Effector memory CD4-positive, alpha-beta T cell (primary cell): ENCODE measurements at regions not wholly inside any gene's neighbourhood (a gene's known extent, or its start where the extent isn't known, plus 50 kb on each side); places are given as distances from the start of the nearest gene placed in this dataset.

ENCODE experiments used
- DNase-seq, 3 donors: peaks; one replicate each; pipeline ENCODE4 v3.0.0-alpha.2; 2020
- H3K27ac ChIP-seq: 2 replicates; pipeline ENCODE4 v1.7.0; 2013; ENCODE audit warnings: mild to moderate bottlenecking, low read length, moderate library complexity; ENCODE audit not compliant: insufficient read depth, poor library complexity, severe bottlenecking
- H3K27me3 ChIP-seq: replicated peaks from 2 replicates; pipeline ENCODE4 v1.7.0; 2013; ENCODE audit warnings: mild to moderate bottlenecking, low read length; ENCODE audit not compliant: insufficient read depth, control insufficient read depth, poor library complexity, severe bottlenecking
- H3K36me3 ChIP-seq: 2 replicates; pipeline ENCODE4 v1.7.0; 2013; ENCODE audit warnings: mild to moderate bottlenecking, low read length, moderate library complexity; ENCODE audit not compliant: control insufficient read depth, insufficient read depth
- H3K4me1 ChIP-seq: 2 replicates; pipeline ENCODE4 v1.7.0; 2013; ENCODE audit warnings: low read length, mild to moderate bottlenecking; ENCODE audit not compliant: control insufficient read depth, insufficient read depth, poor library complexity, severe bottlenecking
- H3K4me3 ChIP-seq: 2 replicates; pipeline ENCODE4 v1.7.0; 2013; ENCODE audit warnings: low read length, low read depth, mild to moderate bottlenecking; ENCODE audit not compliant: insufficient read depth, poor library complexity, severe bottlenecking
- H3K9me3 ChIP-seq: 2 replicates; pipeline ENCODE4 v1.7.0; 2013; ENCODE audit warnings: mild to moderate bottlenecking, low read length, moderate library complexity; ENCODE audit not compliant: control insufficient read depth

DNA sequence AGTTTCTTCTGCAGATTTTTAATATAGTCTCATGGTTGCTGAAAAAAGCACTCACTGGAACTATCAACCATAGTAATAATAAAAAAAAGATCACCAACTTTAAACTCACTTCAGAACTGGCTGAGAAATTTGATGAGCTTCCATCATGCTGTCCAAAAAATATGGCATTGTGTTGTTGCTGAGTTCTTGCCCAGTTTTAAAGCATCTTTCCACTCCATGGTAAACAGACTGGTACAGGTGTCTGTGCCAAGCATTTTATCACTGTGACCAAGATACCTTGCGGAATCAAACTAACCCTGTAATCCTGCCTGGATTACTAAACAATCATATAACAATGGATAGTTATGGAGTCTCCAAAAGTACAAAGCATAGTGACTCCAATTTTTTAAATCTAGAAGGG lies 360.3 kb upstream of the NOCT start:
- Histone ChIP-seq H3K9me3 (no peaks in the 10 kb centered on the region), H3K36me3 (no peaks in the 10 kb centered on the region), H3K27me3 (no peaks in the 10 kb centered on the region), H3K4me1 (no peaks in the 10 kb centered on the region), H3K4me3 (no peak overlapping the region), H3K27ac (no peak overlapping the region)
- DNase-seq: no peak

DNA sequence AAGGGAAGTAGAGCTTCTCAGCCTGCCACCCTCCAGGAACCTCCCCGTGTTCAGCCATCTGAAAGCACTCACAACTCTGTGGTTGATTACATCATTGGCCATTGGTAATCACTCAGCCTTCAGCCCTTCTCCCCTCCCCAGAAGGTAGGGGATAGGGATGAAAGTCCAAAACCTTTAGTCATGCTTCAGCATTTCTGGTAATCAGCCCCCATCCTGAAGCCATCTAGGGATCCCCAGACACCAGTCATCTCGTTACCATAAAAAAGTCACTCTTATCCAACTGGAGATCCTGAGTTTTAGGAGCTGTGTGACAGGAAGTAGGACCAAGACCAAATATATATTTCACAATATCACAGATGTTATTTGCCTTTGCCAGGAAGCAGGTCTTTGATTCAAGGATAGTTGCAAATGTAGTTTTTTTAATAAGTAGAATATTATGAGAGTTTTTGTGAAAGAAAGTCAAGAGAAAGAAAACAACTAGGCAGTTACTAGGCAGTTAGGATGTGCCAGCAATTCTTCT lies 364.6 kb upstream of the NOCT start:
- no peaks in the 10 kb centered on the region for H3K36me3 ChIP-seq
- H3K27ac ChIP-seq: no peak overlapping the region
- H3K4me1 ChIP-seq: no peaks in the 10 kb centered on the region
- no peak overlapping the region for H3K4me3 ChIP-seq
- no peak for DNase-seq
- no peaks in the 10 kb centered on the region for H3K9me3 ChIP-seq
- no peaks in the 10 kb centered on the region for H3K27me3 ChIP-seq

GRCh38 chr4:138650495-138650894 lies 365.1 kb upstream of the NOCT start:
- H3K36me3 ChIP-seq: no peaks in the 10 kb centered on the region
- no peak overlapping the region for H3K27ac ChIP-seq
- no peaks in the 10 kb centered on the region for H3K4me1 ChIP-seq
- H3K4me3 ChIP-seq: no peak overlapping the region
- no peak for DNase-seq
- H3K9me3 ChIP-seq: no peaks in the 10 kb centered on the region
- H3K27me3 ChIP-seq: no peaks in the 10 kb centered on the region

DNA sequence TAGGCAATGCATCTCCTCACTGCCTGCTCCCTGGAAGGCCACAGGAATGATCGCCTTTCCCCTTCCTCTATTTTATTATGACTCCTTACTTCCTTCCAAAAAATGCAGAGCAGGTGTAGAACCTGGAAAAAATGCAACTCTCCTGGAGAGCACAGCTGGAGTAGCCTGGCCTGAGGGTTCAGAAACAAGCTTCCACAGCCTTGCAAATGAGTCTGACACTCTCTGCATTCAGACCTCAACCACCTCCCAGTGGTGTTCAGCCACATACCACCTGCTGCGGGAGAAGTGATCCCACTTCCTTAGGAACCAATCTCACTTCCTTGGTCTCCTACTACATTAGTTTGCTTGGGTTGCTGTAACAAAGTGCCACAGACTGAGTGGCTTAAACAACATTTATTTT lies 368.1 kb upstream of the NOCT start:
- no peaks in the 10 kb centered on the region for H3K4me1 ChIP-seq
- no peaks in the 10 kb centered on the region for H3K36me3 ChIP-seq
- no peak overlapping the region for H3K4me3 ChIP-seq
- H3K27ac ChIP-seq: no peak overlapping the region
- no peaks in the 10 kb centered on the region for H3K9me3 ChIP-seq
- H3K27me3 ChIP-seq: no peaks in the 10 kb centered on the region
- DNase-seq: no peak

- Histone ChIP-seq H3K4me1 (no peaks in the 10 kb centered on the region), H3K4me3 (no peak overlapping the region), H3K27ac (no peak overlapping the region), H3K36me3 (no peaks in the 10 kb centered on the region), H3K27me3 (no peaks in the 10 kb centered on the region), H3K9me3 (no peaks in the 10 kb centered on the region)
- no peak for DNase-seq
Observed at GRCh38 chr4:138646383-138646782, 369.2 kb upstream of the NOCT start.

GRCh38 chr4:138645289-138645688 lies 370.3 kb upstream of the NOCT start:
- no peaks in the 10 kb centered on the region for H3K27me3 ChIP-seq
- DNase-seq: no peak
- no peaks in the 10 kb centered on the region for H3K4me1 ChIP-seq
- no peak overlapping the region for H3K4me3 ChIP-seq
- H3K27ac ChIP-seq: no peak overlapping the region
- no peaks in the 10 kb centered on the region for H3K36me3 ChIP-seq
- H3K9me3 ChIP-seq: no peaks in the 10 kb centered on the region

DNA sequence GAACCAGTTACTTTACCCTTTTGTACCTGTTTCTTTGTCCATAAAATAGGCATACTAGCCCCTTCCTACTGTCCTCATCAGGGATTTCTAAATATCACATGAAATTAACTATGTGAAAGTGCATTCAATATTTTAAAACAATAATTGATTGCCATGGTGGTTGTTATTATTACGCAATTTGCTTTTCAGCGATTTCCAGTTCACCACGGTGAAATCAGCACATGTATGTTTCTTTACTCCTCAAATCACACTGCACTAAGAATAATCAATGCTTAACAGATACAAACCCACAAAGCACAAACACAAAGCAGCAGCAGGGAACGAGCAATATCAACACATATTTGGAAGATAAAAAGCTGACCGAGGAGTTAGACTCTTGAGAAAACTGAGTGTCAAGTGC lies 371.3 kb upstream of the NOCT start:
- Histone ChIP-seq H3K27ac (no peak overlapping the region), H3K36me3 (no peaks in the 10 kb centered on the region), H3K4me1 (no peaks in the 10 kb centered on the region), H3K4me3 (no peak overlapping the region), H3K27me3 (no peaks in the 10 kb centered on the region), H3K9me3 (no peaks in the 10 kb centered on the region)
- DNase-seq: no peak

DNA sequence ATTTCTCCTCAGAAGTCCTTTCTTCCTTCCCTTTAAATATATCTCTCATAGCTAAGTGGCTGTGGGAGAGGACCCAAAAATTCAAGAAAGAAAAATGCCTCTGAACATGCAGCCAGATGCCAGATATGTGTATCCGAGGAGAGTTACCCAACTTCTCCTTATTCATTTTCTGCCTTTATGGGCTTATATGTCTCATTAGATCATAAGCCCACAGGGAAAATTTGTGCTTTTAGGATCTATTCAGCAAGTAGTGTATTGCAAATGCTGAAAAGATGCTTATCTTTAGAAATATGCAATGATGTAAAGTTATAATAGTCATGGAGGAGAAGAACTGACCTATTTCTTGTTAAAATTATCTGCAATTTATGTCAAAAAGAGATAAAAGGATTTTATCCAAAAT lies 371.8 kb upstream of the NOCT start:
- Histone ChIP-seq H3K36me3 (no peaks in the 10 kb centered on the region), H3K27ac (no peak overlapping the region), H3K9me3 (no peaks in the 10 kb centered on the region), H3K4me3 (no peak overlapping the region), H3K27me3 (no peaks in the 10 kb centered on the region), H3K4me1 (no peaks in the 10 kb centered on the region)
- no peak for DNase-seq

DNA sequence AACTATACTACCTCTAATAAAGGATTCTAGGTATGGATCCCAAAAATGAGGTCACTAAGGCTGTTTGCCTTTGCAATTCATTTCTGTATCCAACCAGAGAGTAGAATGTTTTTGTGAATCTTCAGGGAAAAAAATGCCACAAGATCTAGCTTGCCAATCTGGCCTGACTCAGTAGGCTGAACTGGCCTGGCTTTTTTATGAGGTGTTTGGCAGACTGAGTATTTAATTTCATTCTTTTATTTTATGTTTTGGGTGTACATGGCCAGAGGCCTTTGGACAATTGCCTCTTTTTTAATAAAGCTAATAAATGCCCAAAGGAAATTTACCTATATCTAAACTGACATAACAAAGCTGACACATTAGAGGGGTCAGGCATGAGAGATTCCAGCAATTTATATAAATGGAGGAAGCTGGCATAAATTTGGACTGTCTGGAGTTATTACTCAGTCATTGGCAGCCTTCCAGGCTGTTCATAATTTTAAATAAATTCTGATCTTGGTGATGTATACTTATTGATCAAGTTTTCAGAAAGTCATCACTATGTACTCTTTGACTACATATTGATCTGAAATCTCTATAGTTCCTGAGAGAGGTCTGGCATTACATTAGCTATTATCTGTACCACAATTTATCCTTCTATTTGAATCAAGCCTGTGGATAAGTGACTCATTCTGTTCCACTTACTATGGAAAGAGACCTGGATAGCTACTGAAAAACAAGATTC lies 376.4 kb upstream of the NOCT start:
- Histone ChIP-seq H3K27me3 (no peaks in the 10 kb centered on the region), H3K27ac (no peak overlapping the region), H3K36me3 (no peaks in the 10 kb centered on the region), H3K9me3 (no peaks in the 10 kb centered on the region), H3K4me3 (no peak overlapping the region), H3K4me1 (no peaks in the 10 kb centered on the region)
- DNase-seq: no peak

- Histone ChIP-seq H3K9me3 (no peaks in the 10 kb centered on the region), H3K4me3 (no peak overlapping the region), H3K27ac (no peak overlapping the region), H3K27me3 (no peaks in the 10 kb centered on the region), H3K4me1 (no peaks in the 10 kb centered on the region), H3K36me3 (no peaks in the 10 kb centered on the region)
- no peak for DNase-seq
Observed at GRCh38 chr4:138636781-138637180, 378.8 kb upstream of the NOCT start.
